GM12878 (cell line): ENCODE measurements at regions not wholly inside any gene's neighbourhood (a gene's known extent, or its start where the extent isn't known, plus 50 kb on each side); places are given as distances from the start of the nearest gene placed in this dataset.

Experiments
- ATAC-seq: fragments of 200-7000 bp; cut with Tn5 transposase; 3 replicates; pipeline ENCODE4 v1.9.1; 2020; ENCODE audit warnings: mild to moderate bottlenecking, moderate library complexity
- BruUV-seq: library from RNA; stranded (reverse); fragments of 400-500 nt; replicated peaks from 2 replicates; lab custom pipeline; 2021; lab: Mats Ljungman, UMichigan
- CTCF ChIA-PET: fragments of 300-600 bp; sonication (Branson Sonifier 250); formaldehyde crosslinking; extraction: SDS; loops from one replicate; lab custom pipeline; 2021; ENCODE audit warnings: inconsistent platforms; lab: Yijun Ruan, JAX
- POLR2A ChIA-PET: fragments of 350-600 bp; formaldehyde crosslinking; extraction: SDS; loops from one replicate; lab custom pipeline; 2021; ENCODE audit warnings: inconsistent platforms; lab: Charles Lee
- RAD21 ChIA-PET: fragments of 300-600 bp; sonication (Branson Sonifier 250); formaldehyde crosslinking; loops from one replicate; lab custom pipeline; 2023; ENCODE audit warnings: antibody characterized with exemption; ENCODE audit not compliant: unreplicated experiment; lab: Charles Lee
- SMC1A ChIA-PET: fragments of 300-600 bp; sonication (Branson Sonifier 250); formaldehyde crosslinking; loops from one replicate; lab custom pipeline; 2023; ENCODE audit not compliant: unreplicated experiment, uncharacterized antibody; lab: Charles Lee
- DNase-seq: peaks from one replicate; pipeline ENCODE4 v3.0.0-alpha.2; 2011; ENCODE audit warnings: low read depth, low spot score
- FAIRE-seq: peaks from 3 replicates; lab custom pipeline; 2011; peaks lifted over from hg19 to GRCh38; lab: Jason Lieb, UNC
- H2AFZ ChIP-seq: 2 replicates; pipeline ENCODE4 v1.6.0; 2011; ENCODE audit warnings: low read depth, low read length, control low read depth; ENCODE audit not compliant: control insufficient read depth
- H3K27ac ChIP-seq: 2 replicates; pipeline ENCODE4 v1.5.1; 2011; ENCODE audit warnings: control low read depth; ENCODE audit not compliant: control insufficient read depth, insufficient read depth
- H3K27me3 ChIP-seq, 2 experiments: replicated peaks in 1 of 2; 2 replicates each; pipeline versions ENCODE4 v1.6.0 to v1.6.1; 2011; ENCODE audit warnings: low read length in 1 of 2; ENCODE audit not compliant: control insufficient read depth in 2 of 2, insufficient read depth in 2 of 2
- H3K36me3 ChIP-seq, 2 experiments: 2 replicates each; pipeline ENCODE4 v1.5.1; 2011; ENCODE audit warnings: low read length in 1 of 2; ENCODE audit not compliant: control insufficient read depth in 2 of 2, insufficient read depth in 2 of 2
- H3K4me1 ChIP-seq: 2 replicates; pipeline ENCODE4 v1.6.1; 2011; ENCODE audit warnings: mild to moderate bottlenecking, low read length, moderate library complexity, mixed read lengths; ENCODE audit not compliant: control insufficient read depth, insufficient read depth
- H3K4me2 ChIP-seq: 2 replicates; pipeline ENCODE4 v1.6.0; 2011; ENCODE audit warnings: control low read depth; ENCODE audit not compliant: control insufficient read depth, insufficient read depth
- H3K4me3 ChIP-seq: fragments of 200-600 bp; sonication (generic); 2 replicates; pipeline ENCODE4 v1.5.1; 2016
- H3K79me2 ChIP-seq: 2 replicates; pipeline ENCODE4 v1.6.0; 2011; ENCODE audit warnings: low read length; ENCODE audit not compliant: control insufficient read depth, insufficient read depth
- H3K9ac ChIP-seq: 2 replicates; pipeline ENCODE4 v1.8.0; 2011; ENCODE audit warnings: low read length, control low read depth, mixed read lengths; ENCODE audit not compliant: control insufficient read depth, insufficient read depth
- H3K9me3 ChIP-seq: replicated peaks from 3 replicates; pipeline ENCODE4 v1.5.1; 2011; ENCODE audit warnings: mild to moderate bottlenecking, low read length; ENCODE audit not compliant: control insufficient read depth, insufficient read depth
- H4K20me1 ChIP-seq: 2 replicates; pipeline ENCODE4 v1.6.0; 2011; ENCODE audit not compliant: control insufficient read depth, insufficient read depth
- BACH1 ChIP-seq: fragments of 450-650 bp; IDR thresholded peaks from 2 replicates; pipeline ENCODE4 v1.6.1; 2017; ENCODE audit warnings: mild to moderate bottlenecking, borderline replicate concordance
- EP300 ChIP-seq, 2 experiments: fragments of 150-350 bp in 1 of 2; IDR thresholded peaks; 2 replicates each; pipeline ENCODE4 v1.6.1; 2011 to 2012; ENCODE audit warnings: low read depth in 2 of 2, low read length in 2 of 2, borderline replicate concordance in 1 of 2, improper control_type of control experiment in 1 of 2, inconsistent platforms in 1 of 2; ENCODE audit not compliant: control insufficient read depth in 1 of 2
- HCFC1 ChIP-seq: fragments of 150-350 bp; IDR thresholded peaks from 2 replicates; pipeline ENCODE4 v1.6.1; 2014; ENCODE audit warnings: low read length
- PKNOX1 ChIP-seq: fragments of 450-650 bp; IDR thresholded peaks from 2 replicates; pipeline ENCODE4 v1.6.1; 2016; ENCODE audit warnings: mild to moderate bottlenecking
- SUZ12 ChIP-seq: fragments of 200-600 bp; sonication (generic); IDR thresholded peaks from one replicate; pipeline ENCODE4 v1.6.1; 2018; ENCODE audit warnings: antibody characterized with exemption, mild to moderate bottlenecking; ENCODE audit not compliant: unreplicated experiment
- ZNF217 ChIP-seq: fragments of 450-650 bp; IDR thresholded peaks from 2 replicates; pipeline ENCODE4 v1.6.1; 2017; ENCODE audit warnings: antibody characterized with exemption, mild to moderate bottlenecking
- ZNF687 ChIP-seq: fragments of 450-650 bp; IDR thresholded peaks from 2 replicates; pipeline ENCODE4 v1.6.1; 2017; ENCODE audit warnings: mild to moderate bottlenecking, moderate library complexity
- WGBS: methylation state at CpG from one replicate; pipeline ENCODE4 v1.1.6; 2016; ENCODE audit warnings: low lambda C conversion rate; ENCODE audit not compliant: insufficient replicate concordance, insufficient coverage; ENCODE audit errors: missing lambda C conversion rate; 5-methylcytosine and 5-hydroxymethylcytosine counted together
- in situ Hi-C: fragments of 300-500 bp; cut with MboI; formaldehyde crosslinking; loops from 9 replicates; pipeline ENCODE4 v1.14.3; 2018; ENCODE audit warnings: mixed read lengths
- intact Hi-C: fragments of 100-400 bp; cut with micrococcal nuclease; formaldehyde crosslinking; loops from one replicate; pipeline ENCODE4 v1.14.2; 2022; ENCODE audit not compliant: unreplicated experiment

GRCh38 chr9:11821306-11821975, 871.7 kb upstream of the TYRP1 start:
- CTCF ChIA-PET = no interaction called here
- no peaks in the 10 kb centered on the region for H4K20me1 ChIP-seq
- H3K27ac ChIP-seq = no peak overlapping the region
- no peaks in the 10 kb centered on the region for H3K9me3 ChIP-seq
- FAIRE-seq (no peak), ATAC-seq (no peak), DNase-seq (no peak)
- POLR2A ChIA-PET = no interaction called here
- no peak overlapping the region for H3K4me3 ChIP-seq
- RAD21 ChIA-PET = interaction anchor here (1.0 kb wide), 1 partner anchor 21 kb away, joined by 3 read pairs; no protein-coding TSS in a partner anchor
- H3K27me3 ChIP-seq = no peaks in the 10 kb centered on the region
- H3K36me3 ChIP-seq = no peaks in the 10 kb centered on the region
- no peak overlapping the region for H3K9ac ChIP-seq
- no peak overlapping the region for H3K4me2 ChIP-seq
- in situ Hi-C loops (no loop called here), intact Hi-C loops (no loop called here)
- TF ChIP-seq ZNF217 (no peak), BACH1 (no peak), HCFC1 (no peak), SUZ12 (no peak), ZNF687 (no peak), PKNOX1 (no peak), EP300 (IDR thresholded peaks at IDR 0.05; ENCODE audit: borderline replicate concordance in 1 of 2, control insufficient read depth in 1 of 2, low read depth in 2 of 2, low read length in 2 of 2) (no peak)
- BruUV-seq = no TSS peak
- H2AFZ ChIP-seq = no peak overlapping the region
- SMC1A ChIA-PET = no interaction called here
- H3K79me2 ChIP-seq = no peaks in the 10 kb centered on the region
- 25% methylated on average over 7 of the region's 7 CpGs for WGBS
- no peaks in the 10 kb centered on the region for H3K4me1 ChIP-seq
